Stimulated activated CD8-positive, alpha-beta memory T cell treated with anti-CD3 and anti-CD28 coated beads, Interleukin-7, amount 100 ng/mL, for 1 hour (primary cell): ENCODE measurements at regions not wholly inside any gene's neighbourhood (a gene's known extent, or its start where the extent isn't known, plus 50 kb on each side); places are given as distances from the start of the nearest gene placed in this dataset.

Experiments
- DNase-seq, 2 donors: peaks; one replicate each; pipeline ENCODE4 v3.0.0-alpha.2; 2020; ENCODE audit warnings: low read depth in 2 of 2

- DNase-seq = no peak
Observed at GRCh38 chr4:124321364-124321763, 391.2 kb downstream of the ANKRD50 start.

GRCh38 chr4:124322234-124323065, 390.1 kb downstream of the ANKRD50 start:
- DNase-seq = no peak

- DNase-seq = no peak
Observed at GRCh38 chr4:124325690-124326089, 386.8 kb downstream of the ANKRD50 start.

DNA sequence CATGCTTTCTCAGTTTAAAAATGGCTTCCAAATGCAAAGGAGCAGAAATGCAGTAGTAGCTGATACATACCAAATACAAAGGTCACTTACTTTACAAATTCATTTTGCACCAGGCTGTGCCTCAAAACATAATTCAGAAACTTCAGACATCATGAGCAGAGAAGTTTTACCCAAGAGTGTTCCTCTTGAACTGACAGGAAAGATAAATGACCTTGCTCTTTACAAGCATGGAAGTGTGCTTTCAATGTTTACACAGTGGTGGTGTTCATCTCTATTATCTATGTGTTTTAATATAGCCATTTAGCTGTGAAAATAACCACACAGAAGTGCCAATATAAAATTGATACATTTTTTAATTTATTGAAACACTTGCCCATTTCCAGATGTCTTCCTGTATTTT, 383.4 kb downstream of the ANKRD50 start:
- no peak for DNase-seq

DNA sequence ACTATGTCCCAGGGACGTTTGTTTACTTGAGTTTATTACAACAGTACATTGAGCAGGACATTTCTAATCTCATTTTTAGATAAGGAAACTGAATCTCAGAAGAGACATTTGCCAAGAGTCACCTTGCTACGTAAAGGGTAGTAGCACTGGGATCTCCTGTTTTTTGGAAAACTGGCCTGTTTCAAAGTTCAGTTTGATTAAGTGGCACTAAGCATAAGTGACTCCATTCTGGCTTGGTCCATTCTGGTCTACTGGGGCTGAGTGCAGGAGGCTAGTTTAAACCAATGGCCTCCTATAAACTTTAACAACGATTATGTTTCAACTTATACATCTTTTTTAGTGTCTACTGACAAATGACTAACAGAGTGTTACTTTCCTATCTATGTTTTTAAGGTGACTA, 382.5 kb downstream of the ANKRD50 start:
- no peak for DNase-seq

GRCh38 chr4:124331781-124332180, 380.8 kb downstream of the ANKRD50 start:
- no peak for DNase-seq

- DNase-seq = no peak
Observed at GRCh38 chr4:124333466-124333865, 379.1 kb downstream of the ANKRD50 start.

DNA sequence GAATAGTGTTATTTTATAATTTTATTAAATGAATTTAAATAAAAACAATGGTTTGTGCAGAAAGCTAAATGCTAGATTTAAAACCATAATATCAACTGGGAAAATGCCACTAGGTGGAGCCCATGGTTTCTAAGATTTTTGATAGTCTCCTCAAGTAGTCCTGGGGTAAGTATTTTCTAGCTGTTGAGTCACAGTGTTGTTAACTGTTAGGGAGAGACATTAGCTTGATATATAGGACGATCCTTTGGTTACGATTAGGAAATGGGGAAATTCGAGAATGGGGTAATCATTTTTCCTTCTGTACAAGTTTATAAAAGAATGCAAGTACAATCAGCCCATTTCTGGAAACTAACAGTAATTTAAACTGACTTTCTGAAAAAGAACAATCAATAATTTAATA, 378.4 kb downstream of the ANKRD50 start:
- no peak for DNase-seq

- DNase-seq = no peak
Observed at GRCh38 chr4:124337874-124338273, 374.7 kb downstream of the ANKRD50 start.

DNA sequence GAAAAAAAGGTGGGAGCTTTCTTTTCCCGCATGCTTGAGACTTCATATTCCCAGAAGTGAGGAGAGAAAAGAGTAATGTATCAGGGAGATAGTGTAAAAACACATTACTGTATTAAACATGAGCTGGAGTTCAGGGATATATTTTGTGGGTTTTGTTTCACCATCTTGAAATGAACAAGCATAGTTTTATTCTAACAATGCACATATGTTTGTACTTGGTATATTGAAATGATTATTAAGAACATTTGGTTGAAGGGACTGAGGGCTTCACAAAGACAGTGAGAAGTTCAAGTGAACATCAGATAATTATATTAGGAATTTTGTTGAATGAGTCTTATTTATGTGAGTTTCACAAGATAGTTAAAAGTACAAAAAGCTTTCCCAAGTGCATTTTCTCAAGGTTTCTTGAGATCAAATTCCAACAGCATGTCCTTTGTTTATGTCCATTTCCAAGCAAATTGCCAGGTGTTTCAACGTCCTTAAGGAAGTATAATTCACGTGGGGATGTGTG, 368.8 kb downstream of the ANKRD50 start:
- DNase-seq = no peak

GRCh38 chr4:124372916-124373315, 339.6 kb downstream of the ANKRD50 start:
- DNase-seq = no peak

GRCh38 chr4:124386163-124386562, 326.4 kb downstream of the ANKRD50 start:
- DNase-seq = no peak

- DNase-seq = no peak
Observed at GRCh38 chr4:124386648-124387047, 325.9 kb downstream of the ANKRD50 start.

- DNase-seq = no peak
Observed at GRCh38 chr4:124389591-124389990, 322.9 kb downstream of the ANKRD50 start.

GRCh38 chr4:124390861-124391260, 321.7 kb downstream of the ANKRD50 start:
- DNase-seq = no peak

- DNase-seq = no peak
Observed at GRCh38 chr4:124396333-124396732, 316.2 kb downstream of the ANKRD50 start.

GRCh38 chr4:124401606-124402005, 310.9 kb downstream of the ANKRD50 start:
- DNase-seq = no peak

GRCh38 chr4:124409044-124409443, 303.5 kb downstream of the ANKRD50 start:
- no peak for DNase-seq

GRCh38 chr4:124414276-124415040, 298.1 kb downstream of the ANKRD50 start:
- no peak for DNase-seq

DNA sequence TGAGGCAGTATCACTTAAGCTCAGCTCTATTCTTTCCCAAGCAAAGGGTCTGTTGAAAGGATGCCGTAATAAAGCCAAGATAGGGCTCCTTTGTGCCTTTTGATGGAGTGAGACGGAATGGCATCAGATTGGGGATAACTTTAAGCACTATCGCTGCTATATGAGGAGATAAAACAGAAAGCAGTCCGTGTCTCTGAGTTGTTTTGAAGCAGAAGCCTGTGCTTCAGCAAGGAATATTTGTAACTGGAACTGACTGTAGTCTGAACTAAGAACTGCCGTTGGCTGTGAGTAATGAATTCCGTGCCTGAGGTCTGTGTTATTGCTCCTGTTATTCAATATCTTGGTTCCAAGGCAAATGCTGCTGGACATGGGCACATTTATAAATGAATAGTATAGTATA, 297.4 kb downstream of the ANKRD50 start:
- DNase-seq = no peak

DNA sequence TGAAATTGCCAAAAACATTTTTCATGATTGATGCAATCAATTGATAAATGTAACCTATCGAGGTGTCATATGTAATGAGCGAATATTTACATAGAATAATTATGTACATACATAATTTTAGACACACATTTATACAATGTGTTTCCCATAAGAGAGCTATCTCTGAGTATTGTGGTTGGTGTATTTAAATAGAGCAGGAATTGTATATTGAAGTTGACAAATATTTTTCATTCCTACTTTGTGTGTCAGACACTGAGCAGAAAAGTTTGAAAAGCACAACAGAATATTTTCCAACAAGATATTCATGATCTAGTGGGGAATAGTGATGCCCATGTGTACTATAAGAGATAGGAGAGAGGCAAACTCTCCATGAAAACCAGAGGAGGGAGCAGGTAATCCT, 295.2 kb downstream of the ANKRD50 start:
- no peak for DNase-seq

DNA sequence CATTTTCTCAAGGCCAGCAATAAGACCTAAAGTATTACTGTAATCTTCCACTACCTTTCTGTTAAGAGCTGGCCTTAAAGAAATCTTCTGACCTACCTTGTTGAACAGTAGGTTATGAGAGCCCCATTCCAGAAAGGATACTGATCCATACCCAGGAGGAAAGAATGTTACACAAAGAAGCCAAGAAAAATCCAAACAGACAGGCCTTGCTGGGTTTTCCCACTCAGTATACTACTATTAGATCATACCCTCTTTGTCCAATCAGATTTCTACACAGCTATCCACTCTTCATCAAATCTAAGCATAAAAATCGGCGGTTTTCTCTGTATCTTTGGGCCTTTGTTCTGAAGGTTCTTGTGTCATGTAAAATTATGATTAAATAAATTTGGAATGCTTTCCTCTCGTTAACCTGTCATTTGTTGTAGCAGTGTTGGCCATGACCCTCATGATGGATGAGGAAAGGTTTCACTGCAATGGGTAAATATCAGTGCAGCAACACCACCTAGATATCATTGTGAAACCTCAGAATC, 292.3 kb downstream of the ANKRD50 start:
- DNase-seq = no peak

- DNase-seq = no peak
Observed at GRCh38 chr4:124423160-124423559, 289.4 kb downstream of the ANKRD50 start.
